Endothelial cell of umbilical vein (primary cell): ENCODE measurements at regions not wholly inside any gene's neighbourhood (a gene's known extent, or its start where the extent isn't known, plus 50 kb on each side); places are given as distances from the start of the nearest gene placed in this dataset.

Source experiments
- BruUV-seq: library from RNA; stranded (reverse); fragments of 400-500 nt; replicated peaks from 2 replicates; lab custom pipeline; 2021; lab: Mats Ljungman, UMichigan
- CTCF ChIA-PET: fragments of 300-600, 350-600 bp; sonication (Branson Sonifier 250); formaldehyde crosslinking; loops from one replicate; lab custom pipeline; 2021; ENCODE audit warnings: antibody characterized with exemption, inconsistent platforms; lab: Charles Lee
- POLR2A ChIA-PET: fragments of 300-600, 350-600 bp; sonication (Branson Sonifier 250); formaldehyde crosslinking; loops from one replicate; lab custom pipeline; 2021; ENCODE audit warnings: antibody characterized with exemption, inconsistent platforms; lab: Charles Lee
- DNase-seq: peaks from one replicate; pipeline ENCODE4 v3.0.0-alpha.2; 2011; ENCODE audit warnings: low read depth, low spot score
- FAIRE-seq: peaks from 2 replicates; lab custom pipeline; 2011; peaks lifted over from hg19 to GRCh38; lab: Jason Lieb, UNC
- H2AFZ ChIP-seq: 2 replicates; pipeline ENCODE4 v1.6.0; 2012; ENCODE audit warnings: low read depth, low read length, control low read depth, inconsistent platforms
- H3K27ac ChIP-seq: 2 replicates; pipeline ENCODE4 v1.5.1; 2011; ENCODE audit warnings: low read depth, mild to moderate bottlenecking, control low read depth, low read length, moderate library complexity; ENCODE audit not compliant: insufficient read depth
- H3K27me3 ChIP-seq, 2 experiments: 2 replicates each; pipeline versions ENCODE4 v1.6.0 to v1.6.1; 2011; ENCODE audit warnings: low read length in 2 of 2, mixed read lengths in 1 of 2; ENCODE audit not compliant: control insufficient read depth in 2 of 2, insufficient read depth in 2 of 2
- H3K36me3 ChIP-seq, 2 experiments: 2 replicates in 1 of 2; 3 replicates in 1 of 2; pipeline ENCODE4 v1.5.1; 2011; ENCODE audit warnings: low read length in 2 of 2, mild to moderate bottlenecking in 1 of 2, moderate library complexity in 1 of 2; ENCODE audit not compliant: control insufficient read depth in 2 of 2, insufficient read depth in 2 of 2; ENCODE audit errors: extremely low read depth in 1 of 2
- H3K4me1 ChIP-seq: 3 replicates; pipeline ENCODE4 v1.5.1; 2011; ENCODE audit warnings: mild to moderate bottlenecking, low read length; ENCODE audit not compliant: control insufficient read depth, insufficient read depth; ENCODE audit errors: extremely low read depth
- H3K4me2 ChIP-seq: 2 replicates; pipeline ENCODE4 v1.6.1; 2011; ENCODE audit warnings: low read length, control low read depth, mixed read lengths; ENCODE audit not compliant: insufficient read depth
- H3K4me3 ChIP-seq, 3 experiments: fragments of 200-600 bp in 1 of 3; sonication (generic), shearing (Covaris generic) in 1 of 3; replicated peaks in 1 of 3; 2 replicates each; pipeline ENCODE4 v1.5.1; 2011 to 2016; ENCODE audit warnings: control low read depth in 3 of 3, low read length in 3 of 3, mild to moderate bottlenecking in 2 of 3, inconsistent platforms in 1 of 3, low read depth in 1 of 3, moderate library complexity in 1 of 3; ENCODE audit not compliant: insufficient read depth in 1 of 3
- H3K79me2 ChIP-seq: 2 replicates; pipeline ENCODE4 v1.6.0; 2012; ENCODE audit warnings: low read length, inconsistent platforms; ENCODE audit not compliant: control insufficient read depth, insufficient read depth
- H3K9ac ChIP-seq: replicated peaks from 2 replicates; pipeline ENCODE3; 2011; ENCODE audit warnings: low read length, control low read depth; ENCODE audit not compliant: insufficient read depth; ENCODE audit errors: extremely low read depth
- H3K9me1 ChIP-seq: replicated peaks from 3 replicates; pipeline ENCODE4 v1.6.0; 2011; ENCODE audit warnings: mild to moderate bottlenecking, low read length; ENCODE audit not compliant: control insufficient read depth, insufficient read depth; ENCODE audit errors: extremely low read depth
- H3K9me3 ChIP-seq: replicated peaks from 2 replicates; pipeline ENCODE4 v1.5.1; 2012; ENCODE audit warnings: low read length, inconsistent platforms; ENCODE audit not compliant: control insufficient read depth, insufficient read depth
- H4K20me1 ChIP-seq: replicated peaks from 2 replicates; pipeline ENCODE3; 2011; ENCODE audit warnings: mild to moderate bottlenecking, low read length; ENCODE audit not compliant: control insufficient read depth, insufficient read depth; ENCODE audit errors: extremely low read depth
- CTCF ChIP-seq, 2 donors: IDR thresholded peaks; 1 replicate in 1 of 2; 2 replicates in 1 of 2; pipeline ENCODE4 v1.5.1; 2011; ENCODE audit warnings: low read length in 2 of 2, mild to moderate bottlenecking in 2 of 2, moderate library complexity in 2 of 2, control low read depth in 1 of 2, inconsistent platforms in 1 of 2, low read depth in 1 of 2; ENCODE audit not compliant: insufficient read depth in 1 of 2; ENCODE audit errors: extremely low read depth in 1 of 2
- EZH2 ChIP-seq: IDR thresholded peaks from 2 replicates; pipeline ENCODE4 v1.6.1; 2012; ENCODE audit warnings: borderline replicate concordance, low read depth, mild to moderate bottlenecking, moderate library complexity, low read length, inconsistent platforms; ENCODE audit not compliant: severe bottlenecking
- FOS ChIP-seq: IDR thresholded peaks from 2 replicates; pipeline ENCODE4 v1.6.1; 2011; ENCODE audit warnings: mild to moderate bottlenecking, low read length, moderate library complexity, borderline replicate concordance; ENCODE audit not compliant: insufficient read depth
- GATA2 ChIP-seq: IDR thresholded peaks from 2 replicates; pipeline ENCODE4 v1.7.0; 2011; ENCODE audit warnings: low read depth, mild to moderate bottlenecking, moderate library complexity, mixed read lengths, low read length; ENCODE audit not compliant: insufficient read length, insufficient read depth
- JUN ChIP-seq: IDR thresholded peaks from 2 replicates; pipeline ENCODE4 v1.6.1; 2011; ENCODE audit warnings: borderline replicate concordance, low read depth; ENCODE audit not compliant: insufficient read length, insufficient read depth
- MAX ChIP-seq: IDR thresholded peaks from 2 replicates; pipeline ENCODE4 v1.6.1; 2011; ENCODE audit not compliant: insufficient read depth, insufficient read length
- MYC ChIP-seq: IDR thresholded peaks from one replicate; pipeline ENCODE4 v1.6.1; 2011; ENCODE audit warnings: mild to moderate bottlenecking, low read depth, low read length
- POLR2A ChIP-seq: IDR thresholded peaks from 2 replicates; pipeline ENCODE4 v1.6.1; 2012; ENCODE audit warnings: low read depth, mild to moderate bottlenecking, control low read depth, low read length
- POLR2AphosphoS5 ChIP-seq: IDR thresholded peaks from 2 replicates; pipeline ENCODE4 v1.6.1; 2012; ENCODE audit warnings: low read depth, mild to moderate bottlenecking, control low read depth, low read length, moderate library complexity; ENCODE audit not compliant: insufficient read depth
- dilution Hi-C: fragments of 300-500 bp; cut with MboI; formaldehyde crosslinking; loops from one replicate; pipeline ENCODE4 v1.15.0; 2019; ENCODE audit warnings: low sequenced_read_pairs; ENCODE audit not compliant: extremely low pct_ligation_motif_present
- intact Hi-C: fragments of 100-400 bp; cut with micrococcal nuclease; formaldehyde crosslinking; loops from one replicate; pipeline ENCODE4 v1.10.0; 2022

- POLR2A ChIA-PET, result no interaction called here
- CTCF ChIA-PET, result no interaction called here
- dilution Hi-C loops, result no loop called here
Measured at GRCh38 chr2:16470936-16471490, 194.6 kb downstream of the CYRIA start.

More at GRCh38 chr2:16470936-16471490, 194.6 kb downstream of the CYRIA start:
- Histone ChIP-seq H3K9ac (no peak overlapping the region), H3K9me3 (no peaks in the 10 kb centered on the region), H3K79me2 (no peaks in the 10 kb centered on the region), H2AFZ (no peak overlapping the region), H3K27ac (no peak overlapping the region), H3K9me1 (no peaks in the 10 kb centered on the region), H4K20me1 (no peaks in the 10 kb centered on the region), H3K4me3 (no peak overlapping the region), H3K36me3 (no peaks in the 10 kb centered on the region), H3K27me3 (no peaks in the 10 kb centered on the region), H3K4me2 (no peak overlapping the region), H3K4me1 (no peaks in the 10 kb centered on the region)
- FAIRE-seq, result no peak
- intact Hi-C loops, result no loop called here
- TF ChIP-seq CTCF (IDR thresholded peaks at IDR 0.05; ENCODE audit: extremely low read depth in 1 of 2, insufficient read depth in 1 of 2, low read depth in 1 of 2, low read length in 2 of 2) (no peak), JUN (no peak), MYC (no peak), POLR2AphosphoS5 (no peak), GATA2 (no peak), FOS (no peak), MAX (no peak), POLR2A (no peak), EZH2 (no peak)
- DNase-seq, result no peak
- no TSS peak for BruUV-seq
